ENCODE measurements at regions not wholly inside any gene's neighbourhood (a gene's known extent, or its start where the extent isn't known, plus 50 kb on each side); places are given as distances from the start of the nearest gene placed in this dataset.

GRCh38 chr2:14479486-14479885 lies 153.0 kb upstream of the LRATD1 start:
- TF ChIP-seq SMC3 (IDR thresholded peaks at IDR 0.05) (no peak), CTCF (IDR thresholded peaks at IDR 0.05) (no peak), KDM5A (IDR thresholded peaks at IDR 0.05) (no peak), RAD21 (conservative IDR thresholded peaks at IDR 0.05 in 1 of 2, IDR thresholded peaks at IDR 0.05 in 1 of 2) (no peak), CBX8 (IDR thresholded peaks at IDR 0.05) (no peak), JUNB (IDR thresholded peaks at IDR 0.05) (no peak), MAFK (IDR thresholded peaks at IDR 0.05; ENCODE audit: partially characterized antibody) (no peak), POLR2A (IDR thresholded peaks at IDR 0.05; ENCODE audit: low read length) (no peak), CEBPB (IDR thresholded peaks at IDR 0.05) (no peak), E2F6 (IDR thresholded peaks at IDR 0.05; ENCODE audit: borderline replicate concordance, low read depth) (no peak), HES2 (IDR thresholded peaks at IDR 0.05) (no peak)

Data from A549 (cell line).